ENCODE measurements at regions not wholly inside any gene's neighbourhood (a gene's known extent, or its start where the extent isn't known, plus 50 kb on each side); places are given as distances from the start of the nearest gene placed in this dataset.

- DNase-seq (no peak), ATAC-seq (no peak)
- Histone ChIP-seq H3K27me3 (ENCODE audit: control insufficient read depth, insufficient read depth, low read length) (no peaks in the 10 kb centered on the region), H3K36me3 (ENCODE audit: control insufficient read depth, insufficient read depth, low read length) (no peaks in the 10 kb centered on the region), H3K4me1 (ENCODE audit: control insufficient read depth, insufficient read depth, low read length) (no peaks in the 10 kb centered on the region), H3K9me3 (ENCODE audit: control insufficient read depth, insufficient read depth, low read length) (no peaks in the 10 kb centered on the region), H3K27ac (ENCODE audit: low read length) (no peak overlapping the region), H3K4me3 (ENCODE audit: low read length) (no peak overlapping the region)
- Mint-ChIP-seq H3K36me3 (no peaks in the 10 kb centered on the region), H3K4me3 (no peak overlapping the region), H3K4me1 (no peaks in the 10 kb centered on the region), H3K27me3 (ENCODE audit: low read depth in 2 of 2) (peaks cover 6 to 7% of the 10 kb centered on the region in 2 donors), H3K27ac (no peak overlapping the region), H3K9me3 (no peaks in the 10 kb centered on the region)
- 91% methylated on average over 8 of the region's 8 CpGs for WGBS (ENCODE audit: insufficient coverage)
- TF ChIP-seq, protein P1, sequence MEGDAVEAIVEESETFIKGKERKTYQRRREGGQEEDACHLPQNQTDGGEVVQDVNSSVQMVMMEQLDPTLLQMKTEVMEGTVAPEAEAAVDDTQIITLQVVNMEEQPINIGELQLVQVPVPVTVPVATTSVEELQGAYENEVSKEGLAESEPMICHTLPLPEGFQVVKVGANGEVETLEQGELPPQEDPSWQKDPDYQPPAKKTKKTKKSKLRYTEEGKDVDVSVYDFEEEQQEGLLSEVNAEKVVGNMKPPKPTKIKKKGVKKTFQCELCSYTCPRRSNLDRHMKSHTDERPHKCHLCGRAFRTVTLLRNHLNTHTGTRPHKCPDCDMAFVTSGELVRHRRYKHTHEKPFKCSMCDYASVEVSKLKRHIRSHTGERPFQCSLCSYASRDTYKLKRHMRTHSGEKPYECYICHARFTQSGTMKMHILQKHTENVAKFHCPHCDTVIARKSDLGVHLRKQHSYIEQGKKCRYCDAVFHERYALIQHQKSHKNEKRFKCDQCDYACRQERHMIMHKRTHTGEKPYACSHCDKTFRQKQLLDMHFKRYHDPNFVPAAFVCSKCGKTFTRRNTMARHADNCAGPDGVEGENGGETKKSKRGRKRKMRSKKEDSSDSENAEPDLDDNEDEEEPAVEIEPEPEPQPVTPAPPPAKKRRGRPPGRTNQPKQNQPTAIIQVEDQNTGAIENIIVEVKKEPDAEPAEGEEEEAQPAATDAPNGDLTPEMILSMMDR (IDR thresholded peaks at IDR 0.05) = no peak
- intact Hi-C loops (cut with micrococcal nuclease) = no loop called here
Observed at GRCh38 chr18:24914685-24915084, 437.3 kb downstream of the ZNF521 start.

GRCh38 chr18:24915547-24915946, 436.4 kb downstream of the ZNF521 start:
- Mint-ChIP-seq H3K4me1 (no peaks in the 10 kb centered on the region), H3K27ac (no peak overlapping the region), H3K27me3 (ENCODE audit: low read depth in 2 of 2) (peaks cover 0 to 4% of the 10 kb centered on the region in 2 donors), H3K9me3 (no peaks in the 10 kb centered on the region), H3K36me3 (no peaks in the 10 kb centered on the region), H3K4me3 (no peak overlapping the region)
- TF ChIP-seq, protein P1 (IDR thresholded peaks at IDR 0.05) = no peak
- ATAC-seq = no peak
- no peaks in the 10 kb centered on the region for H3K4me1 ChIP-seq (ENCODE audit: control insufficient read depth, insufficient read depth, low read length)
- no peak for DNase-seq
- no peaks in the 10 kb centered on the region for H3K9me3 ChIP-seq (ENCODE audit: control insufficient read depth, insufficient read depth, low read length)
- no peaks in the 10 kb centered on the region for H3K27me3 ChIP-seq (ENCODE audit: control insufficient read depth, insufficient read depth, low read length)
- intact Hi-C loops (cut with micrococcal nuclease) = no loop called here
- no peak overlapping the region for H3K27ac ChIP-seq (ENCODE audit: low read length)
- WGBS (ENCODE audit: insufficient coverage) = 86% methylated on average over 4 of the region's 4 CpGs
- H3K4me3 ChIP-seq (ENCODE audit: low read length) = no peak overlapping the region
- no peaks in the 10 kb centered on the region for H3K36me3 ChIP-seq (ENCODE audit: control insufficient read depth, insufficient read depth, low read length)

GRCh38 chr18:24917767-24918166, 434.2 kb downstream of the ZNF521 start:
- Mint-ChIP-seq H3K4me1 (no peaks in the 10 kb centered on the region), H3K27me3 (ENCODE audit: low read depth in 2 of 2) (peaks cover 0 to 4% of the 10 kb centered on the region in 2 donors)

DNA sequence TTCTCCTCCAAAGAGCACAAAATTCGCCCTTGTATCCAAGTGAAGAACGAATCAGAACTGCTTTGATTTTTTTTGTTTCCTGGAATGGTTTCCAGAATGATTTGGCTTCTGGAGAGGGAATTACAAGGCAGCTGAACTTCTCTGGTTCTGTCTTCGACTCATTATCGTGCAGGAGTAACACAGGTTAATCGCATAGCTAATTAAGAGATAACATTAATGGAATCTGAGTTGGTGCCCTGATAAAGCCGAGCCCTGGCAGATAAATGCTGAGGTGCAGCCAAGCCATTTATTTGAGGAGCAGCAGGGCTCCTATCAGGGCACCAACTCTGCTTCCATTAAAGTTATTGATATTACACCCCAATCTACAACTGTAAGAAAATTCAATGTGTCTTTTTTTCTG, 433.7 kb downstream of the ZNF521 start:
- H3K4me3 ChIP-seq (ENCODE audit: low read length) = no peak overlapping the region
- H3K27ac ChIP-seq (ENCODE audit: low read length) = no peak overlapping the region
- Mint-ChIP-seq H3K27ac (no peak overlapping the region), H3K36me3 (no peaks in the 10 kb centered on the region), H3K27me3 (ENCODE audit: low read depth in 2 of 2) (peaks cover 0 to 4% of the 10 kb centered on the region in 2 donors), H3K4me3 (no peak overlapping the region), H3K4me1 (no peaks in the 10 kb centered on the region), H3K9me3 (no peaks in the 10 kb centered on the region)
- no peaks in the 10 kb centered on the region for H3K4me1 ChIP-seq (ENCODE audit: control insufficient read depth, insufficient read depth, low read length)
- H3K27me3 ChIP-seq (ENCODE audit: control insufficient read depth, insufficient read depth, low read length) = no peaks in the 10 kb centered on the region
- no peaks in the 10 kb centered on the region for H3K36me3 ChIP-seq (ENCODE audit: control insufficient read depth, insufficient read depth, low read length)
- intact Hi-C loops (cut with micrococcal nuclease) = no loop called here
- 91% methylated on average over 6 of the region's 6 CpGs for WGBS (ENCODE audit: insufficient coverage)
- TF ChIP-seq, protein P1 (IDR thresholded peaks at IDR 0.05) = no peak
- DNase-seq (no peak), ATAC-seq (no peak)
- H3K9me3 ChIP-seq (ENCODE audit: control insufficient read depth, insufficient read depth, low read length) = no peaks in the 10 kb centered on the region

More at GRCh38 chr18:24917767-24918166, 434.2 kb downstream of the ZNF521 start:
- no peak for ATAC-seq
- H3K9me3 ChIP-seq (ENCODE audit: control insufficient read depth, insufficient read depth, low read length) = no peaks in the 10 kb centered on the region
- Mint-ChIP-seq H3K27ac (no peak overlapping the region), H3K4me3 (no peak overlapping the region), H3K36me3 (no peaks in the 10 kb centered on the region), H3K9me3 (no peaks in the 10 kb centered on the region)
- no peaks in the 10 kb centered on the region for H3K27me3 ChIP-seq (ENCODE audit: control insufficient read depth, insufficient read depth, low read length)
- no peak overlapping the region for H3K27ac ChIP-seq (ENCODE audit: low read length)
- no peaks in the 10 kb centered on the region for H3K36me3 ChIP-seq (ENCODE audit: control insufficient read depth, insufficient read depth, low read length)
- 92% methylated on average over 9 of the region's 9 CpGs for WGBS (ENCODE audit: insufficient coverage)
- TF ChIP-seq, protein P1 (IDR thresholded peaks at IDR 0.05) = no peak
- intact Hi-C loops (cut with micrococcal nuclease) = no loop called here
- DNase-seq = no peak
- no peak overlapping the region for H3K4me3 ChIP-seq (ENCODE audit: low read length)
- no peaks in the 10 kb centered on the region for H3K4me1 ChIP-seq (ENCODE audit: control insufficient read depth, insufficient read depth, low read length)
